Mesenchymal stem cell (in vitro differentiated cells and primary cell): ENCODE measurements at regions not wholly inside any gene's neighbourhood (a gene's known extent, or its start where the extent isn't known, plus 50 kb on each side); places are given as distances from the start of the nearest gene placed in this dataset.

Experiments used
- DNase-seq: peaks from one replicate; pipeline ENCODE4 v3.0.0-alpha.2; 2013
- H2AFZ ChIP-seq: one replicate; pipeline ENCODE4 v1.6.1; 2013; ENCODE audit warnings: low read depth, mild to moderate bottlenecking, control low read depth, inconsistent platforms, low read length, moderate library complexity
- H2AK5ac ChIP-seq: 2 replicates; pipeline ENCODE4 v1.6.1; 2013; ENCODE audit warnings: low read length, moderate library complexity, mild to moderate bottlenecking, inconsistent platforms; ENCODE audit not compliant: severe bottlenecking
- H2BK120ac ChIP-seq: one replicate; pipeline ENCODE4 v1.6.1; 2013; ENCODE audit warnings: low read depth, mild to moderate bottlenecking, inconsistent platforms, low read length, moderate library complexity
- H2BK12ac ChIP-seq, 2 experiments: one replicate each; pipeline ENCODE4 v1.6.1; 2013; ENCODE audit warnings: inconsistent platforms in 2 of 2, low read length in 2 of 2, mild to moderate bottlenecking in 2 of 2, moderate library complexity in 2 of 2, control low read depth in 1 of 2
- H2BK15ac ChIP-seq: one replicate; pipeline ENCODE4 v1.6.1; 2013; ENCODE audit warnings: mild to moderate bottlenecking, low read depth, inconsistent platforms; ENCODE audit not compliant: poor library complexity, severe bottlenecking
- H2BK5ac ChIP-seq: 2 replicates; pipeline ENCODE4 v1.6.1; 2013; ENCODE audit warnings: low read depth, mild to moderate bottlenecking, low read length, control low read depth, inconsistent platforms; ENCODE audit not compliant: poor library complexity, severe bottlenecking
- H3K14ac ChIP-seq, 2 experiments: one replicate each; pipeline ENCODE4 v1.6.1; 2013; ENCODE audit warnings: inconsistent platforms in 2 of 2, low read length in 2 of 2, control low read depth in 1 of 2, mild to moderate bottlenecking in 1 of 2, moderate library complexity in 1 of 2
- H3K18ac ChIP-seq, 2 experiments: one replicate each; pipeline ENCODE4 v1.6.1; 2013; ENCODE audit warnings: inconsistent platforms in 2 of 2, low read length in 2 of 2, control low read depth in 1 of 2, low read depth in 1 of 2, mild to moderate bottlenecking in 1 of 2
- H3K23ac ChIP-seq, 2 experiments: one replicate each; pipeline ENCODE4 v1.6.1; 2013; ENCODE audit warnings: inconsistent platforms in 2 of 2, low read length in 2 of 2, mild to moderate bottlenecking in 2 of 2, moderate library complexity in 2 of 2, control low read depth in 1 of 2
- H3K27ac ChIP-seq: 2 replicates; pipeline ENCODE4 v1.5.1; 2013; ENCODE audit warnings: mild to moderate bottlenecking, moderate library complexity, low read length, control low read depth, inconsistent platforms; ENCODE audit not compliant: poor library complexity, severe bottlenecking
- H3K27me3 ChIP-seq, 2 experiments: 2 replicates each; pipeline versions ENCODE4 v1.6.1 to v1.7.0; 2013; ENCODE audit warnings: low read length in 2 of 2, mild to moderate bottlenecking in 2 of 2, moderate library complexity in 2 of 2, control low read depth in 1 of 2, inconsistent platforms in 1 of 2; ENCODE audit not compliant: control insufficient read depth in 1 of 2, insufficient read depth in 1 of 2
- H3K36me3 ChIP-seq, 2 experiments: 2 replicates each; pipeline versions ENCODE4 v1.6.1 to v1.7.0; 2013; ENCODE audit warnings: low read length in 2 of 2, control low read depth in 1 of 2, inconsistent platforms in 1 of 2, low read depth in 1 of 2, mild to moderate bottlenecking in 1 of 2; ENCODE audit not compliant: insufficient read depth in 2 of 2, control insufficient read depth in 1 of 2
- H3K4ac ChIP-seq, 2 experiments: one replicate each; pipeline ENCODE4 v1.6.1; 2013; ENCODE audit warnings: inconsistent platforms in 2 of 2, low read length in 2 of 2, mild to moderate bottlenecking in 2 of 2, moderate library complexity in 2 of 2, control low read depth in 1 of 2, low read depth in 1 of 2
- H3K4me1 ChIP-seq: 2 replicates; pipeline ENCODE4 v1.6.1; 2013; ENCODE audit warnings: low read depth, low read length, control low read depth; ENCODE audit not compliant: control insufficient read depth, insufficient read depth
- H3K4me2 ChIP-seq: 2 replicates; pipeline ENCODE4 v1.6.1; 2013; ENCODE audit warnings: low read length, mild to moderate bottlenecking, inconsistent platforms; ENCODE audit not compliant: poor library complexity, severe bottlenecking
- H3K4me3 ChIP-seq, 2 experiments: 2 replicates each; pipeline versions ENCODE4 v1.5.1 to v1.7.0; 2013; ENCODE audit warnings: low read length in 2 of 2, mild to moderate bottlenecking in 2 of 2, control low read depth in 1 of 2, low read depth in 1 of 2; ENCODE audit not compliant: insufficient read depth in 1 of 2
- H3K79me1 ChIP-seq: replicated peaks from 2 replicates; pipeline ENCODE4 v1.6.1; 2013; ENCODE audit warnings: mild to moderate bottlenecking, control low read depth, low read length, inconsistent platforms; ENCODE audit not compliant: poor library complexity, severe bottlenecking
- H3K9ac ChIP-seq: 2 replicates; pipeline ENCODE4 v1.7.0; 2013; ENCODE audit warnings: mild to moderate bottlenecking, low read length, moderate library complexity
- H3K9me3 ChIP-seq: 2 replicates; pipeline ENCODE4 v1.7.0; 2013; ENCODE audit warnings: mild to moderate bottlenecking, low read length; ENCODE audit not compliant: control insufficient read depth
- H4K8ac ChIP-seq: one replicate; pipeline ENCODE4 v1.6.1; 2013; ENCODE audit warnings: inconsistent platforms, mild to moderate bottlenecking, low read length, moderate library complexity
- H4K91ac ChIP-seq: one replicate; pipeline ENCODE4 v1.6.1; 2013; ENCODE audit warnings: mild to moderate bottlenecking, low read length, inconsistent platforms
- WGBS: methylation state at CpG from one replicate; pipeline ENCODE4 v1.1.7; 2013; ENCODE audit warnings: mixed read lengths; 5-methylcytosine and 5-hydroxymethylcytosine counted together

DNA sequence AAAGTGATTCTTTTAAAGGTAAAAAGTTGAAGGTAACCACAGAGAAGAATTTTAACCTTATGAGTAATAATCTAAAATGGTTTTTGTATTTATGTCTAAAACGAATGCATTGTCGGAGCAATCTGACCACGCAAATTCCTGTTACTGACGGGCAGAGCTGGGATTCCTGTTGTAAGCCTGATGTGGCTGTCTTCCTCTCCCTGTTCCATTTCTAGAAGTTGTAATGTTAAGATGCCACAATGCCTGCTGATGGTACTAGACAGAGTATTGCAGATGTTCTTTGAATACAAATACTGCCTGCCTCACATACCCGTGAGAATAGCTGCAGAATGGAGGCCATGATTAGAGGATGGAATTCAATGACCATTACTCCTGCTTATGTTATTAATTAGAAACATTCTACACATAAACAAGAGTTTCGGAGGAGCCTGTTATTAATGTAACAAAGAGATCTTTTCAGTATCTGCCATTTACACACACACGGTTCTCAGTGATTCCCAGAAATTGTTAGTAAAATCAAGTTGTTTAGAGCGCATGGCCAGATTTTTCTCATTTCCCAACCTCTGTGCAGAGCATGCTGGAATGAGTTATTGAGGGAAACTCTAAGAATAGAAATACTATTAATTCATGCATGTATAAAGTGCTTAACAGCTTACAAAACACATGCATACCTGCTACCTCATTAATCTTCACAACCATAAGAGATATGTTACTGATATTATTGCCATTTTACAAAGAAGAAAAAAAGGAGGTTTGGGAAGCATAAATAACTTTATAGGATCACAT lies 196.8 kb downstream of the PTN start:
- 25% methylated on average over 5 of the region's 8 CpGs for WGBS
- peak overlapping the region; percentile 60 for H4K8ac ChIP-seq
- no peaks in the 10 kb centered on the region for H3K27me3 ChIP-seq
- H2BK120ac ChIP-seq, result no peak overlapping the region
- H2BK12ac ChIP-seq, result peak overlapping the region in 1 of 2 experiments; percentile 29
- H3K27ac ChIP-seq, result peak overlapping the region; percentile 71
- no peak overlapping the region for H3K4ac ChIP-seq
- peak overlapping the region; percentile 46 to 79 for H3K18ac ChIP-seq
- H3K79me1 ChIP-seq, result no peaks in the 10 kb centered on the region
- H4K91ac ChIP-seq, result peak overlapping the region; percentile 43
- H3K14ac ChIP-seq, result no peak overlapping the region
- no peak overlapping the region for H2AK5ac ChIP-seq
- no peak overlapping the region for H2AFZ ChIP-seq
- DNase-seq, result peak; percentile 76
- H3K4me1 ChIP-seq, result peaks cover 4% of the 10 kb centered on the region
- H2BK5ac ChIP-seq, result no peak overlapping the region
- H2BK15ac ChIP-seq, result no peak overlapping the region
- peak overlapping the region in 1 of 2 experiments; percentile 15 for H3K4me3 ChIP-seq
- H3K9ac ChIP-seq, result no peak overlapping the region
- no peaks in the 10 kb centered on the region for H3K36me3 ChIP-seq
- H3K23ac ChIP-seq, result no peak overlapping the region
- H3K4me2 ChIP-seq, result peak overlapping the region; percentile 47
- H3K9me3 ChIP-seq, result no peaks in the 10 kb centered on the region

DNA sequence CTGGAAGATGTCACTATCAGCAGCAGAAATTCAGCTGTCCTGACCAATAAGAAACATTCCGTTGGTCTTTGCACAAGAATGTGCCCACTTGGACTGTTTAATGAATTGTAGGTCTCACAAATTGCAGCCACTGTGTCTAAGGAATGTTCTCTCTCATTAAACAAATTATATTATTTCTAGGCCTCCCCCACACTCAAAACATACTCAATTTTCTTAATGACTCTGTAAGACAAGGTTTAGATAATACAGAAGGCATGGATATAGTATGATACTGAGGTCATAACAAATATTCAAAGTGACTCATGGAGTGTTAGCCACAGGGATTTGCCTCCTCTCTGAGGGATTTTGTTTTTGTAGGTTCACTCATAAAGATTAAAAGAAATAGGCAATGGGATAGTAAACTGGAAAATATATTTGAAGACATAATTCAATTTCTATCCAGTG lies 197.5 kb downstream of the PTN start:
- Histone ChIP-seq H2BK5ac (no peak overlapping the region), H3K9ac (no peak overlapping the region), H4K8ac (no peak overlapping the region), H4K91ac (no peak overlapping the region), H2BK15ac (no peak overlapping the region), H3K14ac (no peak overlapping the region), H3K27me3 (no peaks in the 10 kb centered on the region), H2BK12ac (no peak overlapping the region), H3K4me3 (no peak overlapping the region), H3K4ac (no peak overlapping the region), H2AFZ (no peak overlapping the region), H3K23ac (no peak overlapping the region), H3K4me2 (no peak overlapping the region), H3K79me1 (no peaks in the 10 kb centered on the region), H3K27ac (peak overlapping the region; percentile 77), H3K9me3 (no peaks in the 10 kb centered on the region), H3K4me1 (peaks cover 4% of the 10 kb centered on the region), H2AK5ac (no peak overlapping the region), H2BK120ac (no peak overlapping the region), H3K18ac (no peak overlapping the region), H3K36me3 (no peaks in the 10 kb centered on the region)
- peak; percentile 83 for DNase-seq
- WGBS, result 10% methylated on average over 1 of the region's 1 CpG

DNA sequence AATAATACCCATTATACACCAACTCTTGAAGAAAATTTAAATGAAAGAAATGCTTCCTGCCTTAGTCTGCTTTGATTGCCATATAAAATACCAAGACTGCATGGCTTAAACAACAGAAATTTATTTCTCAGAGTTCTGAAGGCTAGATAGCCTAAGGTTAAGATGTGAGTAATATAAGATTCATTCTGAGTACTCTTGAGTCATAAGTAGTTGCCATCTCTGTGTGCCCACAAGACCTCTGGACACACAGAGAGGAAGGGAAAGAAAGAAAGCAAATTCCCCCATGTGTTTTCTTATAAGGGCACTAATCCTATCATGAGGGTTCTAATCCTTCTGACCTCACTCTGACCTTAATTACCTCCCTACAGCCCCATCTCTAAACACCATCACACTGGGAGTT lies 201.2 kb downstream of the PTN start:
- Histone ChIP-seq H3K4ac (no peak overlapping the region), H3K18ac (no peak overlapping the region), H3K9me3 (no peaks in the 10 kb centered on the region), H3K79me1 (no peaks in the 10 kb centered on the region), H3K4me3 (no peak overlapping the region), H4K8ac (no peak overlapping the region), H2BK12ac (no peak overlapping the region), H2AK5ac (no peak overlapping the region), H4K91ac (no peak overlapping the region), H3K9ac (no peak overlapping the region), H2BK15ac (no peak overlapping the region), H2AFZ (no peak overlapping the region), H3K27ac (no peak overlapping the region), H3K23ac (no peak overlapping the region), H2BK5ac (no peak overlapping the region), H3K4me2 (no peak overlapping the region), H3K4me1 (no peaks in the 10 kb centered on the region), H3K36me3 (no peaks in the 10 kb centered on the region), H3K14ac (no peak overlapping the region), H2BK120ac (no peak overlapping the region), H3K27me3 (no peaks in the 10 kb centered on the region)
- DNase-seq, result no peak

DNA sequence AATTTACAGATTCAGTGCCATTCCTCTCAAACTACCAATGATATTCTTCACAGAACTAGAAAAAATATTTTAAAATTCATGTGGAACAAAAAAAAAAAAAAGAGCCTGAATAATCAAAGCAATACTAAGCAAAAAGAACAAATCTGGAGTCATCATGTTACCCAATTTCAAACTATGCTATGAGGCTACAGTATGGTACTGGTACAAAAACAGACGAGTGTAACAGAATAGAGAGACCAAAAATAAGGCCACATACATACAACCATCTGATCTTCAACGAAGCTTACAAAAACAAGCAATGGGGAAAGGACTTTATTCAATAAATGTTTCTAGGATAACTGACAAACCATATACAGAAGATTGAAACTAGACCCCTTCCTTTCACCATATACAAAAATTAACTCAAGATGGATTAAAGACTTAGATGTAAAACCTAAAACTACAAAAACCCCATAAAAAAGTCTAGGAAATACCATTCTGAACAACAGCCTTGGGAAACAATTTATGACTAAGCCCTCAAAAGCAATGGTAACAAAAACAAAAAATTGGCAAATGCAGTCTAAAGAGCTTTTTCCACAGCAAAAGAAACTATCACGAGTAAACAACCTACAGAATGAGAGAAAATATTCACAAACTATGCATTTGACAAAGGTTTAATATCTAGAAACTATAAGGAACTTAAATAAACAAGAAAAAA lies 207.7 kb downstream of the PTN start:
- H3K14ac ChIP-seq, result no peak overlapping the region
- peak; percentile 44 for DNase-seq
- H2BK15ac ChIP-seq, result no peak overlapping the region
- H3K4me2 ChIP-seq, result no peak overlapping the region
- H4K8ac ChIP-seq, result no peak overlapping the region
- H2BK120ac ChIP-seq, result no peak overlapping the region
- WGBS, result 75% methylated on average over 2 of the region's 3 CpGs
- peaks cover 2% of the 10 kb centered on the region for H3K4me1 ChIP-seq
- H4K91ac ChIP-seq, result no peak overlapping the region
- no peaks in the 10 kb centered on the region for H3K27me3 ChIP-seq
- H3K9me3 ChIP-seq, result no peaks in the 10 kb centered on the region
- H3K4me3 ChIP-seq, result no peak overlapping the region
- H2AK5ac ChIP-seq, result no peak overlapping the region
- H3K9ac ChIP-seq, result no peak overlapping the region
- H2AFZ ChIP-seq, result no peak overlapping the region
- no peak overlapping the region for H3K23ac ChIP-seq
- no peak overlapping the region for H3K18ac ChIP-seq
- H3K27ac ChIP-seq, result no peak overlapping the region
- no peak overlapping the region for H2BK12ac ChIP-seq
- H3K79me1 ChIP-seq, result no peaks in the 10 kb centered on the region
- H2BK5ac ChIP-seq, result no peak overlapping the region
- no peaks in the 10 kb centered on the region for H3K36me3 ChIP-seq
- no peak overlapping the region for H3K4ac ChIP-seq
